CD8-positive, alpha-beta memory T cell (primary cell): ENCODE measurements at regions not wholly inside any gene's neighbourhood (a gene's known extent, or its start where the extent isn't known, plus 50 kb on each side); places are given as distances from the start of the nearest gene placed in this dataset.
"Not testable (repeated sequence)": the region's sequence is repeated elsewhere in the genome, so short reads cannot be mapped to it uniquely, and the experiment has no call there.

Experiments used
- CTCF ChIA-PET: fragments of 350-600 bp; sonication (Branson Sonifier 250); formaldehyde crosslinking; loops from one replicate; lab custom pipeline; 2021; ENCODE audit warnings: antibody characterized with exemption; lab: Charles Lee
- POLR2A ChIA-PET: fragments of 350-600 bp; sonication (Branson Sonifier 250); formaldehyde crosslinking; loops from one replicate; lab custom pipeline; 2021; ENCODE audit warnings: antibody characterized with exemption; lab: Charles Lee
- DNase-seq, 5 donors: peaks; one replicate each; pipeline versions ENCODE4 v3.0.0 to v3.0.0-alpha.2; 2020 to 2022; ENCODE audit warnings: mixed read lengths in 1 of 5
- H3K27ac ChIP-seq: one replicate; pipeline ENCODE4 v1.7.0; 2013; ENCODE audit warnings: low read depth, mild to moderate bottlenecking, low read length, moderate library complexity
- H3K27me3 ChIP-seq: 2 replicates; pipeline ENCODE4 v1.7.0; 2013; ENCODE audit warnings: low read length, mild to moderate bottlenecking; ENCODE audit not compliant: insufficient read depth, poor library complexity, severe bottlenecking
- H3K36me3 ChIP-seq: 2 replicates; pipeline ENCODE4 v1.7.0; 2013; ENCODE audit warnings: mild to moderate bottlenecking, low read length, moderate library complexity; ENCODE audit not compliant: insufficient read depth
- H3K4me1 ChIP-seq: 2 replicates; pipeline ENCODE4 v1.7.0; 2013; ENCODE audit warnings: mild to moderate bottlenecking, low read length, moderate library complexity; ENCODE audit not compliant: insufficient read depth
- H3K4me3 ChIP-seq: 2 replicates; pipeline ENCODE4 v1.7.0; 2013; ENCODE audit warnings: mild to moderate bottlenecking, low read length
- H3K9me3 ChIP-seq: 2 replicates; pipeline ENCODE4 v1.7.0; 2013; ENCODE audit warnings: mild to moderate bottlenecking, low read length
- H3K27ac Mint-ChIP-seq, 8 donors: one replicate each; pipeline ENCODE4 v1.8.0; 2020 to 2021; ENCODE audit warnings: mixed read lengths in 8 of 8, mild to moderate bottlenecking in 6 of 8, inconsistent platforms in 3 of 8, moderate library complexity in 3 of 8
- H3K27me3 Mint-ChIP-seq, 2 donors: one replicate each; pipeline ENCODE4 v1.8.0; 2020 to 2021; ENCODE audit warnings: mixed read lengths in 2 of 2, mild to moderate bottlenecking in 1 of 2, moderate library complexity in 1 of 2
- H3K36me3 Mint-ChIP-seq, 3 donors: one replicate each; pipeline ENCODE4 v1.8.0; 2020 to 2021; ENCODE audit warnings: mixed read lengths in 3 of 3, inconsistent platforms in 1 of 3, mild to moderate bottlenecking in 1 of 3
- H3K4me1 Mint-ChIP-seq, 3 donors: one replicate each; pipeline ENCODE4 v1.8.0; 2020 to 2021; ENCODE audit warnings: mixed read lengths in 3 of 3, inconsistent platforms in 1 of 3, mild to moderate bottlenecking in 1 of 3
- H3K4me3 Mint-ChIP-seq, 7 donors: one replicate each; pipeline ENCODE4 v1.8.0; 2020 to 2021; ENCODE audit warnings: mixed read lengths in 7 of 7, mild to moderate bottlenecking in 6 of 7, moderate library complexity in 4 of 7, inconsistent platforms in 2 of 7
- H3K9me3 Mint-ChIP-seq, 5 donors: one replicate each; pipeline ENCODE4 v1.8.0; 2020 to 2022; ENCODE audit warnings: mixed read lengths in 5 of 5, mild to moderate bottlenecking in 3 of 5, moderate library complexity in 2 of 5, inconsistent platforms in 1 of 5

GRCh38 chr7:66460921-66461361, 167.7 kb upstream of the KCTD7 start:
- ChIA-PET POLR2A (no interaction called here), CTCF (no interaction called here)
- Mint-ChIP-seq H3K4me3 (no peak overlapping the region), H3K36me3 (peaks cover 3 to 16% (median 11%) of the 10 kb centered on the region in 3 donors), H3K27ac (no peak overlapping the region), H3K27me3 (no peaks in the 10 kb centered on the region), H3K9me3 (peaks cover 0 to 2% (median 0%) of the 10 kb centered on the region in 5 donors), H3K4me1 (peaks cover 0 to 2% (median 0%) of the 10 kb centered on the region in 3 donors)
- no peaks in the 10 kb centered on the region for H3K9me3 ChIP-seq
- no peaks in the 10 kb centered on the region for H3K27me3 ChIP-seq
- no peaks in the 10 kb centered on the region for H3K4me1 ChIP-seq
- no peak overlapping the region for H3K27ac ChIP-seq
- no peak for DNase-seq
- no peaks in the 10 kb centered on the region for H3K36me3 ChIP-seq
- no peak overlapping the region for H3K4me3 ChIP-seq

DNA sequence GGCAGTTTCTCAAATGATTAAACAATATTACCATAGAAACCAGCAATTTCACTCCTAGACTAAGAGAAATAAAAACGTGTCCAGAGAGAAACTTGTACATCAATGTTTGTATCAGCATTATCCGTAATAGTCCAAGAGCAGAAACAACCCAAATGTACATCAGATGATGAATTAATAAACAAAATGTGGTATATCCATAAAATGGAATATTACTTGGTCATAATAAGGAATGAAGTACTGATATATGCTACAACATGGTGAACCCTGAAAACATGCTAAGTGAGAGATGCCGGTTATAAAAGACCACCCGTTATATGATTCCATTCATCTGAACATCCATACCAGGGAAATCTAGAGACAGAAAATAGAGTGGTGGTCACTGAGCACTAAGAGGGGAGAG, 167.3 kb upstream of the KCTD7 start:
- H3K9me3 Mint-ChIP-seq, H3K4me3 ChIP-seq, H3K27ac ChIP-seq, H3K4me3 Mint-ChIP-seq, H3K4me1 Mint-ChIP-seq, DNase-seq, H3K4me1 ChIP-seq, CTCF ChIA-PET, H3K27me3 ChIP-seq, H3K27me3 Mint-ChIP-seq, H3K27ac Mint-ChIP-seq, POLR2A ChIA-PET, H3K9me3 ChIP-seq, H3K36me3 ChIP-seq: not testable (repeated sequence)
- H3K36me3 Mint-ChIP-seq = peaks cover 3 to 14% (median 11%) of the 10 kb centered on the region in 3 donors

DNA sequence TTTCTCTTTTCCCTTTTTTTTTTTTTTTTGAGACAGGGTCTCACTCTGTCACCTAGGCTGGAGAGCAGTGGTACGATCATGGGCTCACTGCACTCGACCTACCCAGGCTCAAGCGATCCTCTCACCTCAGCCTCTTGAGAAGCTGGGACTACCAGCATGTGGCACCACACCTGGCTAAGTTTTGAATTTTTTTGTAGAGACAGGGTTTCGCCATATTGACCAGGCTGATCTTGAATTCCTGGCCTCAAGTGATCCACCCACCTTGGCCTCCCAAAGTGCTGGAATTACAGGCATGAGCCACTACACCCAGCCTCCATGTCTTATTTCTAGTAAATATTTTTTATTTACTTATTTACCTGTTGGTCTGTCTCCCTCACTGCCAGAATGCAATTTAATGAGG, 165.8 kb upstream of the KCTD7 start:
- peaks cover 3 to 11% (median 9%) of the 10 kb centered on the region in 3 donors for H3K36me3 Mint-ChIP-seq
- H3K27ac Mint-ChIP-seq, H3K4me1 Mint-ChIP-seq, DNase-seq, H3K4me3 ChIP-seq, H3K27ac ChIP-seq, H3K36me3 ChIP-seq, POLR2A ChIA-PET, H3K4me3 Mint-ChIP-seq, H3K9me3 Mint-ChIP-seq, CTCF ChIA-PET, H3K9me3 ChIP-seq, H3K4me1 ChIP-seq, H3K27me3 Mint-ChIP-seq, H3K27me3 ChIP-seq: not testable (repeated sequence)

GRCh38 chr7:66464059-66464458, 164.6 kb upstream of the KCTD7 start:
- no peak overlapping the region for H3K27ac Mint-ChIP-seq
- no peaks in the 10 kb centered on the region for H3K36me3 ChIP-seq
- ChIA-PET CTCF (no interaction called here), POLR2A (no interaction called here)
- H3K4me1 Mint-ChIP-seq = peaks cover 0 to 2% (median 0%) of the 10 kb centered on the region in 3 donors
- no peak for DNase-seq
- H3K27me3 Mint-ChIP-seq = no peaks in the 10 kb centered on the region
- H3K36me3 Mint-ChIP-seq = peaks cover 3 to 11% (median 9%) of the 10 kb centered on the region in 3 donors
- no peaks in the 10 kb centered on the region for H3K4me1 ChIP-seq
- no peak overlapping the region for H3K27ac ChIP-seq
- no peak overlapping the region for H3K4me3 Mint-ChIP-seq
- H3K9me3 Mint-ChIP-seq = peaks cover 0 to 2% (median 0%) of the 10 kb centered on the region in 5 donors
- no peaks in the 10 kb centered on the region for H3K9me3 ChIP-seq
- H3K27me3 ChIP-seq = no peaks in the 10 kb centered on the region
- no peak overlapping the region for H3K4me3 ChIP-seq

- POLR2A ChIA-PET = no interaction called here
- H3K36me3 ChIP-seq = no peaks in the 10 kb centered on the region
- H3K9me3 ChIP-seq = no peaks in the 10 kb centered on the region
Measured at GRCh38 chr7:66466081-66466600, 162.5 kb upstream of the KCTD7 start.

DNA sequence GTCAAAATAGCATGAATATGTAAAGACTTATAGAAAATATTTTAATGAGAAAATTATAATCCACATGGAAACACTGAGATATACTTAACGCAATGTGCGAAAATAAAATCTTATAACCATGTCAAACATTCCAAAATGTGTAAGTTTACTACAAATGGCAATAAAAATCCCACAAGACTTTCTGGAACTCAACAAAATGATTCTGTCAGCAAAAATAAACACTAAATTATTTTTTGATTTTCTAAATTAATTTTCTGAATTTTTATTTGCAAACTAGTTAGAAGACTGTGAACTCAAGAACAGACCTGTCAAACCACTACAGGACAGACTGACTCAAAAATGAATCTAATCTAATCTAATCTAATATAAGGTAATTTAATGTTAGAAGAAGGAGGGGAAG, 160.8 kb upstream of the KCTD7 start:
- ChIA-PET POLR2A (no interaction called here), CTCF (no interaction called here)
- Mint-ChIP-seq H3K9me3 (no peaks in the 10 kb centered on the region), H3K4me1 (no peaks in the 10 kb centered on the region), H3K27me3 (no peaks in the 10 kb centered on the region), H3K4me3 (no peak overlapping the region), H3K36me3 (peaks cover 3 to 8% (median 7%) of the 10 kb centered on the region in 3 donors), H3K27ac (no peak overlapping the region)
- no peak overlapping the region for H3K4me3 ChIP-seq
- no peaks in the 10 kb centered on the region for H3K36me3 ChIP-seq
- H3K9me3 ChIP-seq = no peaks in the 10 kb centered on the region
- H3K4me1 ChIP-seq = no peaks in the 10 kb centered on the region
- H3K27ac ChIP-seq = no peak overlapping the region
- no peaks in the 10 kb centered on the region for H3K27me3 ChIP-seq
- no peak for DNase-seq

More at GRCh38 chr7:66466081-66466600, 162.5 kb upstream of the KCTD7 start:
- H3K4me3 ChIP-seq = no peak overlapping the region
- H3K27ac Mint-ChIP-seq = no peak overlapping the region
- peaks cover 0 to 2% (median 0%) of the 10 kb centered on the region in 5 donors for H3K9me3 Mint-ChIP-seq
- no peaks in the 10 kb centered on the region for H3K27me3 Mint-ChIP-seq
- H3K4me1 ChIP-seq = no peaks in the 10 kb centered on the region
- H3K27me3 ChIP-seq = no peaks in the 10 kb centered on the region
- peaks cover 0 to 2% (median 0%) of the 10 kb centered on the region in 3 donors for H3K4me1 Mint-ChIP-seq
- no peak for DNase-seq
- peaks cover 3 to 9% (median 9%) of the 10 kb centered on the region in 3 donors for H3K36me3 Mint-ChIP-seq
- CTCF ChIA-PET = no interaction called here
- H3K27ac ChIP-seq = no peak overlapping the region
- H3K4me3 Mint-ChIP-seq = no peak overlapping the region

DNA sequence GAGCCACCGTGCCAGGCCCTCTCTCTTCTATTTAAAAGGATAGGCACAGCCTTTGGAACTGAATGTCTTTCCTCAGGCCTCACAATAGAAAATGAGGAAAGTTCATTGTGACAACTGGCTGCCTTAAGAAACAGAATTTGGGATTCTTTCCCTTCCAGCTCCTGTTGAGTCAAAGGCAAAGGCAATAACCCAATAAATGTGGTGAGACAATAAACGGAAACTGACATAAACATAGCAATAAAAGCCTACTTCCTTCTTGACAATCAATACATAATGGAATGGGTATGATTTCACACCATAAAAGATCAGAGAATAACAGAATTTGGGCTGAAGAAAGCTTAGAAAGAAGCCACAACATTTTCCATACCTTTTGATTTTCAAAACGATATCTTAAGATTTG, 155.6 kb upstream of the KCTD7 start:
- H3K4me1 Mint-ChIP-seq, CTCF ChIA-PET, POLR2A ChIA-PET: not testable (repeated sequence)

DNA sequence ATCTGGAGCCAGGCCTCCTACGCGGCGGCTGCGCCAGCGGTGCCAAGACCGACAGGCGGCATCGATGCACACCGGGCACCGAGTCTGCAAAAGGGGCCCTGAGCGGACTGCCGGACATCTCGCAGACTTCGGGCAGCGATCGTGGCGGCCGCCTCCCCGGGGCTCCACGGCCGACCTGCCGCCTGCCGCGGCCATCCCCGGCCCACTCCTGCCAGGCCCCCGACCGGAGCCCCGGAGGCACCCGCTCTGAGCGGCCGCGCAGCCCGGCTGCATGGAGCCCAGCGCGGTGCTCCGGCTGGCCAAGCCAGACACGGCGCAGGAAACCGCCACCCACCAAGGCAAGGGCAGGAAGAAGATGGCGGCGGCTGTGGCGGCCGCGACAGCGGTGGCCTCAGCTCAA, 154.2 kb upstream of the KCTD7 start:
- POLR2A ChIA-PET = no interaction called here
- no peaks in the 10 kb centered on the region for H3K4me1 ChIP-seq
- Mint-ChIP-seq H3K27me3 (no peaks in the 10 kb centered on the region), H3K4me3 (no peak overlapping the region), H3K27ac (no peak overlapping the region), H3K4me1 (no peaks in the 10 kb centered on the region), H3K36me3 (peaks cover 13 to 56% (median 16%) of the 10 kb centered on the region in 3 donors), H3K9me3 (no peaks in the 10 kb centered on the region)
- no peaks in the 10 kb centered on the region for H3K36me3 ChIP-seq
- CTCF ChIA-PET = no interaction called here
- no peaks in the 10 kb centered on the region for H3K27me3 ChIP-seq
- no peak overlapping the region for H3K27ac ChIP-seq
- DNase-seq = no peak
- no peak overlapping the region for H3K4me3 ChIP-seq
- H3K9me3 ChIP-seq = no peaks in the 10 kb centered on the region

More for the DNA sequence above, 155.6 kb upstream of the KCTD7 start:
- H3K4me1 ChIP-seq, H3K4me3 ChIP-seq, H3K27me3 Mint-ChIP-seq, H3K9me3 Mint-ChIP-seq, H3K36me3 ChIP-seq, H3K27me3 ChIP-seq, H3K27ac Mint-ChIP-seq, DNase-seq, H3K27ac ChIP-seq, H3K9me3 ChIP-seq, H3K4me3 Mint-ChIP-seq: not testable (repeated sequence)
- H3K36me3 Mint-ChIP-seq = peaks cover 8 to 42% (median 13%) of the 10 kb centered on the region in 3 donors
